Cardiac muscle cell (in vitro differentiated cells and primary cell): ENCODE measurements at regions not wholly inside any gene's neighbourhood (a gene's known extent, or its start where the extent isn't known, plus 50 kb on each side); places are given as distances from the start of the nearest gene placed in this dataset.

Experiments
- DNase-seq, 2 donors: peaks; one replicate each; pipeline versions ENCODE4 v3.0.0 to v3.0.0-alpha.2; 2010 to 2017; ENCODE audit warnings: low read depth in 1 of 2, low spot score in 1 of 2
- H3K27ac ChIP-seq: fragments of 200-600 bp; sonication (generic); 2 replicates; pipeline ENCODE4 v1.5.1; 2016
- H3K27me3 ChIP-seq: fragments of 200-600 bp; sonication (generic); 2 replicates; pipeline ENCODE4 v1.6.0; 2016; ENCODE audit warnings: control low read depth
- H3K36me3 ChIP-seq: fragments of 200-600 bp; sonication (generic); 2 replicates; pipeline ENCODE4 v1.5.1; 2016; ENCODE audit warnings: control low read depth
- H3K4me1 ChIP-seq: fragments of 200-600 bp; sonication (generic); 2 replicates; pipeline ENCODE4 v1.8.1; 2017; ENCODE audit warnings: low read depth, mild to moderate bottlenecking, mixed run types
- H3K4me3 ChIP-seq: fragments of 200-600 bp; sonication (generic); 2 replicates; pipeline ENCODE4 v1.5.1; 2016; ENCODE audit warnings: mild to moderate bottlenecking
- H3K9me3 ChIP-seq: fragments of 200-600 bp; sonication (generic); 2 replicates; pipeline ENCODE4 v1.5.1; 2017; ENCODE audit warnings: low read depth, mild to moderate bottlenecking, control low read depth
- CTCF ChIP-seq: IDR thresholded peaks from 2 replicates; pipeline ENCODE4 v1.5.1; 2012; ENCODE audit warnings: low read depth, mild to moderate bottlenecking, low read length

- Histone ChIP-seq H3K27me3 (no peaks in the 10 kb centered on the region), H3K27ac (no peak overlapping the region), H3K4me3 (no peak overlapping the region), H3K4me1 (no peaks in the 10 kb centered on the region), H3K9me3 (no peaks in the 10 kb centered on the region), H3K36me3 (no peaks in the 10 kb centered on the region)
- TF ChIP-seq CTCF, result no peak
- DNase-seq, result no peak
Measured at GRCh38 chr16:13338044-13338443, 436.6 kb downstream of the SHISA9 start.

DNA sequence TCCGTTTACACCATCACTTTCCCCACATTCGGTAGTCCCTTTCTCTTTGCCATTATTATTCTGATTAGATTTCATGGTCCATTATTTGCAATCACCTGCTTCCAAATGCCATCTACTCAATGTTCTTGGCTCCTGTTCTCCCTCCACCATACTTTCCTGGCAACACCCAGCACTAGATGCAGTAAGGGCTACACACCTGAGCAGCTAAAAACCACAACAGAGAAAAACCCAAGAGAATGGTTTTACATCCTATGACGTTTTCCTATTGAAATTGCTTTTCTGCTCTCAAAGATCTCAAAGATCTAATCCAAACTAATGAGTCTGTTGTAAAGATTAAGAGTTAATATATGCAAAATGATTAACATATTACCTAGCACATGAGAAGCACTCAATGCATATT is 441.3 kb downstream of the SHISA9 start:
- TF ChIP-seq CTCF, result no peak
- no peak for DNase-seq
- Histone ChIP-seq H3K4me1 (no peaks in the 10 kb centered on the region), H3K36me3 (no peaks in the 10 kb centered on the region), H3K4me3 (no peak overlapping the region), H3K27ac (no peak overlapping the region), H3K9me3 (no peaks in the 10 kb centered on the region), H3K27me3 (no peaks in the 10 kb centered on the region)

GRCh38 chr16:13344001-13344400 is 442.6 kb downstream of the SHISA9 start:
- Histone ChIP-seq H3K4me1 (no peaks in the 10 kb centered on the region), H3K27ac (no peak overlapping the region), H3K9me3 (no peaks in the 10 kb centered on the region), H3K4me3 (no peak overlapping the region), H3K36me3 (no peaks in the 10 kb centered on the region), H3K27me3 (no peaks in the 10 kb centered on the region)
- no peak for TF ChIP-seq CTCF
- no peak for DNase-seq

GRCh38 chr16:13348416-13348815 is 447.0 kb downstream of the SHISA9 start:
- H3K27me3 ChIP-seq, result no peaks in the 10 kb centered on the region
- no peak for TF ChIP-seq CTCF
- no peaks in the 10 kb centered on the region for H3K36me3 ChIP-seq
- H3K27ac ChIP-seq, result no peak overlapping the region
- H3K4me1 ChIP-seq, result no peaks in the 10 kb centered on the region
- H3K9me3 ChIP-seq, result no peaks in the 10 kb centered on the region
- H3K4me3 ChIP-seq, result no peak overlapping the region
- DNase-seq, result no peak

DNA sequence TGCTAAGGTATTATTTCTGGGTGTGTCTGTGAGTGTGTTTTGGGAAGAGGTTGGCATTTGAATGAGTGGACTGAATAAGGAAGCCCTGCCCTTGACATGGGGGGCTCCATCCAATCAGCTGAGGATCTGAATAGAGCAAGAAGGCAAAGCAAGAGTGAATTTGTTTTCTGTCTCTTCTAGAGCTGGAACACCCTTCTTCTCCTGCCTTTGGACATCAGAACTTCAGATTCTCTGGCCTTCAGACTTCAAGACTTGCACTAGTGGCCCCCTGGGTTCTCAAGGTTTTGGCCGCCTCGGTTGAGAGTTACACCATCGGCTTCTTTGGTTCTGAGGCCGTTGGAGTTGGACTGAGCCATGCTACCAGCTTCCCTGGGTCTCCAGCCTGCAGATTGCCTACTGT is 448.6 kb downstream of the SHISA9 start:
- no peak for DNase-seq
- no peak for TF ChIP-seq CTCF
- Histone ChIP-seq H3K27me3 (no peaks in the 10 kb centered on the region), H3K27ac (no peak overlapping the region), H3K4me3 (no peak overlapping the region), H3K9me3 (no peaks in the 10 kb centered on the region), H3K36me3 (no peaks in the 10 kb centered on the region), H3K4me1 (no peaks in the 10 kb centered on the region)

- H3K36me3 ChIP-seq, result no peaks in the 10 kb centered on the region
- no peak overlapping the region for H3K27ac ChIP-seq
- no peaks in the 10 kb centered on the region for H3K4me1 ChIP-seq
- TF ChIP-seq CTCF, result no peak
- DNase-seq, result no peak
- no peak overlapping the region for H3K4me3 ChIP-seq
- no peaks in the 10 kb centered on the region for H3K9me3 ChIP-seq
- no peaks in the 10 kb centered on the region for H3K27me3 ChIP-seq
Measured at GRCh38 chr16:13351181-13351580, 449.8 kb downstream of the SHISA9 start.
